HEK293T (cell line): ENCODE measurements at regions not wholly inside any gene's neighbourhood (a gene's known extent, or its start where the extent isn't known, plus 50 kb on each side); places are given as distances from the start of the nearest gene placed in this dataset.

Source experiments
- ARNT ChIP-seq: fragments of 450-650 bp; IDR thresholded peaks from 2 replicates; pipeline ENCODE4 v1.6.1; 2017; ENCODE audit warnings: mild to moderate bottlenecking
- BHLHE40 ChIP-seq: fragments of 450-650 bp; IDR thresholded peaks from 2 replicates; pipeline ENCODE4 v1.6.1; 2016; ENCODE audit warnings: mild to moderate bottlenecking, moderate library complexity, borderline replicate concordance
- CTBP1 ChIP-seq: fragments of 450-650 bp; IDR thresholded peaks from 2 replicates; pipeline ENCODE4 v1.6.1; 2016; ENCODE audit warnings: borderline replicate concordance
- ELF4 ChIP-seq: fragments of 450-650 bp; IDR thresholded peaks from 2 replicates; pipeline ENCODE4 v1.6.1; 2017; ENCODE audit warnings: antibody characterized with exemption
- FOXA1 ChIP-seq: fragments of 450-650 bp; IDR thresholded peaks from 2 replicates; pipeline ENCODE4 v1.6.1; 2016; ENCODE audit warnings: mild to moderate bottlenecking
- FOXK2 ChIP-seq: fragments of 450-650 bp; IDR thresholded peaks from 2 replicates; pipeline ENCODE4 v1.6.1; 2016; ENCODE audit warnings: mild to moderate bottlenecking
- FOXM1 ChIP-seq: fragments of 450-650 bp; IDR thresholded peaks from 2 replicates; pipeline ENCODE4 v1.6.1; 2017; ENCODE audit warnings: mild to moderate bottlenecking, borderline replicate concordance
- HDGF ChIP-seq: fragments of 450-650 bp; IDR thresholded peaks from 2 replicates; pipeline ENCODE4 v1.6.1; 2017; ENCODE audit warnings: antibody characterized with exemption, borderline replicate concordance
- L3MBTL2 ChIP-seq: fragments of 450-650 bp; conservative IDR thresholded peaks from 2 replicates; pipeline ENCODE4 v1.6.1; 2016; ENCODE audit warnings: mild to moderate bottlenecking
- NFRKB ChIP-seq: fragments of 450-650 bp; IDR thresholded peaks from 2 replicates; pipeline ENCODE4 v1.6.1; 2016; ENCODE audit warnings: mild to moderate bottlenecking, moderate library complexity
- PKNOX1 ChIP-seq: fragments of 450-650 bp; IDR thresholded peaks from 2 replicates; pipeline ENCODE4 v1.6.1; 2016
- SP1 ChIP-seq: fragments of 450-650 bp; IDR thresholded peaks from 2 replicates; pipeline ENCODE4 v1.6.1; 2017
- TARDBP ChIP-seq: fragments of 450-650 bp; IDR thresholded peaks from 2 replicates; pipeline ENCODE4 v1.6.1; 2016
- ZNF384 ChIP-seq: fragments of 450-650 bp; IDR thresholded peaks from 2 replicates; pipeline ENCODE4 v1.6.1; 2016

DNA sequence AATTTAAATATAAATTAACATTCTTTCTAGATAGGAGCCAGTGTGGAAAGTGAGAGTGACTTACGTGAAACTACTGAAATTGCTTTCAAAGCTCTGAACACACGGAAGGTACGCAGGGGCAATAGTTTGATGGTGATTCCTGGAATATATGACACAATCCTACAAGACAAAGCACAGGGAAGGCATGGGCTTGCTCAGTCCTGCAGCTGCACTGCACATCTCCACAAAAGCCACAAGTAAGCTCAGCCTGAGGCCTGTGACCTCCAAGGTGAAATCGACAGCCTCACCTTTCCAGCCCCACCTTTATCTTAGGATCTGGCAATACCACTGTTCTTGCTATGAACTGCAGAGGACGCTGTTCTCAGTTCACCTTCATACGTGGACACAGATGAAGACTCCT is 109.3 kb upstream of the SCN10A start:
- no peak for TF ChIP-seq TARDBP
- TF ChIP-seq PKNOX1 = no peak
- TF ChIP-seq BHLHE40 = no peak
- no peak for TF ChIP-seq FOXK2
- no peak for TF ChIP-seq HDGF
- no peak for TF ChIP-seq CTBP1
- no peak for TF ChIP-seq L3MBTL2
- TF ChIP-seq FOXM1 = no peak
- no peak for TF ChIP-seq ELF4
- TF ChIP-seq ZNF384 = no peak
- TF ChIP-seq SP1 = no peak
- TF ChIP-seq ARNT = no peak
- TF ChIP-seq FOXA1 = no peak
- no peak for TF ChIP-seq NFRKB
